Thyroid gland (tissue), 4 donors: ENCODE measurements at regions not wholly inside any gene's neighbourhood (a gene's known extent, or its start where the extent isn't known, plus 50 kb on each side); places are given as distances from the start of the nearest gene placed in this dataset.

Experiments used
- POLR2A ChIP-seq, 2 donors: fragments of 450-650 bp; IDR thresholded peaks; one replicate each; pipeline ENCODE4 v1.6.1; 2017; ENCODE audit warnings: antibody characterized with exemption in 2 of 2, mild to moderate bottlenecking in 2 of 2, moderate library complexity in 1 of 2
- TF ChIP-seq, protein P1 (sequence below), 6 experiments: fragments of 200-600 bp in 3 of 6; fragments of 450-650 bp in 3 of 6; sonication (generic) in 3 of 6; IDR thresholded peaks; one replicate each; pipeline ENCODE4 v1.5.1; 2016 to 2019; ENCODE audit warnings: antibody characterized with exemption in 6 of 6, mild to moderate bottlenecking in 2 of 6, inconsistent platforms in 1 of 6, moderate library complexity in 1 of 6

DNA sequence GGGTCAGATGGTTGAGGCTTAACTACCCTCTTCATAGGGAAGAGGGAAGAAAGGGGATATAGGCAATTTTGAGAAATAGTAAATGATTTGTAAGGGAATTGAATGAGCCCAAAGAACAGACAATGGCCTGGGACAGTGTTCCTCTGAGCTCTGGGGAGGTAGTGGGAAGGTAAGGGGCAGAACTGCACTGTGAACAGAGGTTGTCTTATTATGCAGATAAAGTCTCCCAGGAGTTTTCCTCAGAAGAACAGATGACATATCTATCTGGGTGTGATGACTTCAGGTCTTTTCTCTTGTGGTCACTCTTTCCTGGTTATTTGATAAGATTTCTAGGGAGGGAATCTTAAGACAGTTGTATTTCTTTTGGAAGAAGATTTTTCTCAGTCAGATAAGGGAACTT is 296.1 kb downstream of the ZEB1 start:
- TF ChIP-seq, protein P1, sequence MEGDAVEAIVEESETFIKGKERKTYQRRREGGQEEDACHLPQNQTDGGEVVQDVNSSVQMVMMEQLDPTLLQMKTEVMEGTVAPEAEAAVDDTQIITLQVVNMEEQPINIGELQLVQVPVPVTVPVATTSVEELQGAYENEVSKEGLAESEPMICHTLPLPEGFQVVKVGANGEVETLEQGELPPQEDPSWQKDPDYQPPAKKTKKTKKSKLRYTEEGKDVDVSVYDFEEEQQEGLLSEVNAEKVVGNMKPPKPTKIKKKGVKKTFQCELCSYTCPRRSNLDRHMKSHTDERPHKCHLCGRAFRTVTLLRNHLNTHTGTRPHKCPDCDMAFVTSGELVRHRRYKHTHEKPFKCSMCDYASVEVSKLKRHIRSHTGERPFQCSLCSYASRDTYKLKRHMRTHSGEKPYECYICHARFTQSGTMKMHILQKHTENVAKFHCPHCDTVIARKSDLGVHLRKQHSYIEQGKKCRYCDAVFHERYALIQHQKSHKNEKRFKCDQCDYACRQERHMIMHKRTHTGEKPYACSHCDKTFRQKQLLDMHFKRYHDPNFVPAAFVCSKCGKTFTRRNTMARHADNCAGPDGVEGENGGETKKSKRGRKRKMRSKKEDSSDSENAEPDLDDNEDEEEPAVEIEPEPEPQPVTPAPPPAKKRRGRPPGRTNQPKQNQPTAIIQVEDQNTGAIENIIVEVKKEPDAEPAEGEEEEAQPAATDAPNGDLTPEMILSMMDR (IDR thresholded peaks at IDR 0.05), result no peak
- no peak for TF ChIP-seq POLR2A (IDR thresholded peaks at IDR 0.05)
